GM18511 (cell line): ENCODE measurements at regions not wholly inside any gene's neighbourhood (a gene's known extent, or its start where the extent isn't known, plus 50 kb on each side); places are given as distances from the start of the nearest gene placed in this dataset.

ENCODE experiments used
- ATAC-seq: cut with Tn5 transposase; IDR thresholded peaks from one replicate; pipeline ENCODE4 v1.9.1; 2021; ENCODE audit warnings: mild to moderate bottlenecking, moderate library complexity; ENCODE audit not compliant: unreplicated experiment

DNA sequence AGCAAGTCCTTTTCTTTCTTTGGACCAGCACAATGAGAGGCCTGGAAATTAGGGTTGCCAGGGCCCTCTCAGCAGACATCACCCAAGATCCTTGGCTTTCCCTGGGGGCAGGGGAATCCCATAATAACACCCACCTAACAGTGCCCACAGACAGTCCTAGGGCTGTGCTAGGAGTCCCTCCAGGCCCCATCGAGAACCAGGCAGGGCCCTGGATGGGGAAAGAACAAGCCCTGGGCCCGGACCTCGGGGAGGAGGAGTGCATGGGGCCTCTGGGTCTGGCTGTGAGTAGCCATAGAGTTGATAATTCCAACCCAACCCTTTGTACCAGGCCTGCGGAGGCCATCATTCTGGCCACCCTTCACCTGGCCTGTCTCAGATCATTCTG lies 201.2 kb upstream of the ZMIZ1 start:
- no peak for ATAC-seq

DNA sequence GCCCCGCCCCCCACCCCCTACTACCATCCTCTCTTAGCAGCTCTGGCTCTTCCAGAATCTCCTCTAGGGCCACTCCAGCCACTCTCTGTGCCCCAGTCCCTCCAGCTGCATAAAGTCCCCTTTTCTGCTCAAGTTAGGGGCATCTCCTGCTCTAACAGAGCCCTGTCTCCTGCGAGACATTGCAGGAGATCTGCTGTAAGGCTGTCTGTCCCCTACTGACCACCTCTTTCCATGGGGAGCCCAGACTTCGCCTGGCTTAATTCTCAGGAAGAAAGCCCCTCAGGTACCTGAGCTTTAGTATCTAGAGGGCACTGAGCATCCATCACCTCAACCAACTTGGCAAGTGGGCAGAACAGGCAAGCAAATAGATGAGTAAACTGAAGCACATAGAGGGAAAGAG lies 200.7 kb upstream of the ZMIZ1 start:
- ATAC-seq = no peak

DNA sequence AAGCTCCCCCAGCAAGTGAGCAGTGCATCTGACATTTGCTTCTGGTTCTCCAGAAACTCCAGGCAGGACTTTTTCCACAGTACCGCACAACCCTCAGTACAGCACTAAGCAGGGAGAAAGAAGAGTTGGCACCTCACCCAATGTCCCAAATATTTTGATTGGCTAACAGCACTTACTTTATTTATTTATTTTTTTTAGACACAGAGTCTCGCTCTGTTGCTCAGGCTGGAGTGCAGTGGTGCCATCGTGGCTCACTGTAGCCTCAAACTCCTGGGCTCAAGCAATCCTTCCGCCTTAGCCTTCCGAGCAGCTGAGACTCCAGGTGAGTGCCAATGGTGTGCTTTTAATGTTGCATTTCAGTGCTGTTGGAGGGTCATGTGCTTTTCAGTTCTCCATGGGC lies 200.3 kb upstream of the ZMIZ1 start:
- no peak for ATAC-seq

DNA sequence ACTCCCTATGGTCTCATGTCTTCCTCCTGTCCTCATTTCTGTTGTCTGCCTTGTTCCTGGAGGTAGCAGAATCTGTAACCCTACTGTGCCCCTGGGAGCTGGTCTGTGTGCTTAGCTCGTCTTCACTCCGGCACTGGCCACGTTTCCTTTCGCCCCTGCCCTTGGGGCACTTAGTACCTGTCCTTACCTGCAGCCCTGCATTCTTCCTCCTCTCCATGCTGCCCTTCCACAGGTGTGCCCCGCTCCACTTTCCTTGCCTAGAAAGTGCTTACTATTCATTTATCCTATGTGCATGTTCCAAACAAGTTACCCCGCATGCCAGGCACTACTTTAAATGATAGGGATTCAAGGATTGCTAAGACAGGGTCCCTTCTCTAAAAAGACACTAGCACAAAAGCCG lies 199.9 kb upstream of the ZMIZ1 start:
- no peak for ATAC-seq

- ATAC-seq = no peak
Measured at GRCh38 chr10:78869508-78870454, 199.0 kb upstream of the ZMIZ1 start.

- no peak for ATAC-seq
Measured at GRCh38 chr10:78870458-78870857, 198.3 kb upstream of the ZMIZ1 start.

DNA sequence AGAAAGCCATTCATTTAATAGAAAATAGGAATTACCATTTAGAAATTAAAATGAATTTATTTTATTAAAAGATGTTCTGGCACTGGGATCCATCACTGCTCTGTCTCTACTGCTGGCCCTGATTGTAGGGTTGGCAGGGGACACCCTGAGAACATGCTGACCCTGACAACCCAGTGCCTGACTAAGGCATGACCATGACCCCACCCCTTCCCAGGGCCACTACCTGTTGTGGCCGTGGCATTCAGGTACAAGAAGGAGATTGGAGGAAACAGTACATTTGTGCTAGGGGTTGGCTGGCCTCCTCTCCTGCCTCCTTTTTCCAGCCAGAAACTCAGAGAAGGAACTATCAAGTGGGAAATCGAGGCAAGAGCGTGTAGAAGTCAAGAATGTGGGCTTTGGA lies 197.0 kb upstream of the ZMIZ1 start:
- ATAC-seq = no peak

DNA sequence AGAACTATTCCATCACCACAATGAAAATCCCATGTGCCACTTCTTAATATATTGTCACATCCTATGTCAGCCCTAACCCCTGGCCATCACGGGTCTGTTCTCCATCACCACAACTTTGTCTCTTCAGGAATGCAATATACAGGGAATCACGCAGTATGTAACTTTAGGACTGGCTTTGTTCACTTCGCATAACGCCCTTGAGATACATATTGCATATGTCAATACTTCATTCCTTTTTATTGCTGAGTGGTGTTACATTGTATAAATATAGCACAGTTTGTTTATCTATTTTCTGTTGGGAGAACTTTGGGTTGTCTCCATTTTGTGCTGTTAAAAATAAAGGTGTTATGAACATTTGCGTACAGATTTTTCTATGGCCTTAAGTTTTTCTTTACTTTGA lies 195.4 kb upstream of the ZMIZ1 start:
- no peak for ATAC-seq

DNA sequence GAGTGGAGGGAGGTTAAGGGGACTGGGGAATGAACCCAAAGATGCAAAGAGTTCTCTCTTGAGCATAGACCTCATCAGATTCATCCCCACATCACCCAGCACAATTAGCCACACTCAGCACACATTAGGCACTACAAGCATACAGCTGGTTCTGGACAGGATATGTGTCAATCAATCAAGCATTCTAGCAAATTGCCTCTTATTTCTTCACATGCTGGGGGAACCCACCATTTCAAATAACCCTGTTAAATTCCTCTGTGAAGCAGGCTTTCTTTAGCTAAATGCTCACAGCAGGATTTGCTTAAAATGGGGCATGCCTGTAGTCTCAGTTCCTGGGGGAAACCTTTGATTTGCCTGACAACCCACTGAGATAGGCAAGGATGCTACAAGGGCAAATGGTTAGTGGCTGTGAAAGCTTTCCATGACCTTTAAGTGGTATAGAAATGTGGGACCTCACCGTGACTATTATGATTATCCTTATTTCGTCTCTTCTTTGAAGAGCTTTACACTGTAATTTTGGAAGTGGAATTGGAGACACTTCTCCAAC lies 193.4 kb upstream of the ZMIZ1 start:
- ATAC-seq = no peak

DNA sequence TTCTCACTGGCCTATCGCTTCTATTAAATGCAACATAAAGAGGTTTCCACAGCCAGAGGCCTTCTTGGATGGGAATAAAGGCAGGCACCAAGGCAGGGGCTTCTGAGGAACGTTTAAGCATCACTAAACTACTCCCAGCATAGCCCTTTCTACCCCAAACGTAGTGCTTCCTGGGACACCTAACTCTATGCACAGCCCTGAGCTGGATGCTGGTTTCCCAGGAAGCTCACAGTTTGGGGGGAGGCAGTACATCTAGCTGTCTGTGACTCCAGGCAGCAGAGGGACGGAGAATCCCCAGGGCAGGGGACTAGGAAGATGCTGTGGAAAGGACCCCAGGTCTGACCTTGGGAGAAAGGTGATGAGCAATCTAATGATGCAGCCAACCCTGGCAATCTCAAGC lies 192.8 kb upstream of the ZMIZ1 start:
- ATAC-seq = no peak

- ATAC-seq = no peak
Measured at GRCh38 chr10:78876449-78876848, 192.3 kb upstream of the ZMIZ1 start.

GRCh38 chr10:78879621-78880020 lies 189.1 kb upstream of the ZMIZ1 start:
- no peak for ATAC-seq

- no peak for ATAC-seq
Measured at GRCh38 chr10:78886129-78886528, 182.6 kb upstream of the ZMIZ1 start.

GRCh38 chr10:78889536-78890063 lies 179.2 kb upstream of the ZMIZ1 start:
- no peak for ATAC-seq

DNA sequence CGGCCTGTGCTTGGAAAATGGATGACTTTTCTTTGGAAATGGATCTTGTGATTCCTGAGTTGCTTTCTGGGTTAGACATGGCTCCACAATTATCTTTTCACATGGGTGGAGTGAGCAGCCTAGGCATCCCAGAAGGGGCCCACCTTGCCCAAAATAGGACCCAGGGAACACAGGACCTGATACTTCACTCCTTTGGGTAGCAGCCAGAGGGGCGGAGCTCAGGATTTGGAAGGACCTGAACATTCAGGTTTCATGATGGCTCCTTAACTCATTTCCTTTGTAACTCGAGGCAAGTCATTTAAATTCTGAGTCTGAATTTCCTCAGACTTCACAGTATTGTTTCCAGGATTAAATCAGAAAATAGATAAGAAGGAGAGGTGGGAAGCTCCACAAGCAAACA lies 178.3 kb upstream of the ZMIZ1 start:
- ATAC-seq = no peak

DNA sequence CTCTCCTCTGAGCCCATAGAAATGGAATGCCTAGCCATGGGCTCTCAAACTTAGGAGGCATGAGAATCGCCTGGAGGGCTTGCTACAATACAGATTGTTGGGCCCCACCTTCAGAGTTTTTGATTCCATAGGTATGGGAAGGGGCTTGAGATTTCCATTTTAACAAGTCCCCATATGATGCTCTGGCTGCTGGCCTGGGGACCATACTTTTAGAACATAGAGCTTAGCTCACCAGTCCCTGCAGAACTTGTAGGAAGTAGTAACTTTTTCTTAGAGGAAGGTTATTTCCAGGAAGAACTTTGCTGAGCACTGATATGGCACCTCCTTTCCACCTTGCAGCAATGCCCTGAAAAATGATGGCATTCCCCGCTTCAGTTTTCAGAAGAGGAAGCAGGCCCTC lies 177.0 kb upstream of the ZMIZ1 start:
- ATAC-seq = no peak

DNA sequence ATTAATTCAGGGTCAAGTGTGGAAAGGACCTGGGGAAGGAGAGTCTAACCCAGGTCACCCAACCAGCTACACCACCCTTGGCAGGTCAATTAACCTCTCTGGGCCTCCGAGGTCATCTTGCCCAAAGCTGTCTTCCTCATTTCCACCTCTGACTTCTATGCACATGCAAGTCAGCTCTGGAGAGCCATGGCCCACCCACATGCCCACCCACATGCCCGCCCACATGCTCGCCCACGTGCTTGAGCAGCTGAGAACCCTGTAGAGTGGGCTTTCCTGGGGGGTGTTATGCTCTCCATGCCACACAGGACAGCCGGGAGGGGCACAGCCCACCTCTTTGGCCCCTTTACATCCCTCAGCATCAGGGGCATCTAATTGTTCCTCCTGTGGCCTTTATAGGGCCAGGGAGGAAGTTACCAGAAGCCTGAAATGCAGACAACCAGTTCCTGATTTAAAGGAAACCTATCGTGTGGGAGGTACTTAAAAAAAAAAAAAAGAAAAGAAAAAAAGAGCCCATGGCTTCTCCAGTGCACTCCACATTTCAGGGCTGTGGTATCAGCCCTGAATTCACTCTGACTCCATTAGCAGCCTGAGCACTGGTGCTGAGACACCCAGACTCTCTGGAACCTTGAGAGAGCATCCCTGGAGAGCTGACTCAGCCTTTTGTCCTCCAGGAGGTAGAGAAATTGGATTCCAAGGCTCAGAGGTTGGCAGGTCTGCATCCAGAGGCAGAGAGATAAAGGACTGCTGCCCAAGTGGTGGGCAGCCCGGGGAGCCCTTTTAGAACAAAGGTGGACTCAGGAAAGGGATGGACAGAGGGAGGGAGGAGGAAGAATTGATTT lies 176.2 kb upstream of the ZMIZ1 start:
- ATAC-seq = no peak

GRCh38 chr10:78893217-78893616 lies 175.5 kb upstream of the ZMIZ1 start:
- no peak for ATAC-seq

- ATAC-seq = no peak
Measured at GRCh38 chr10:78894089-78894840, 174.5 kb upstream of the ZMIZ1 start.

DNA sequence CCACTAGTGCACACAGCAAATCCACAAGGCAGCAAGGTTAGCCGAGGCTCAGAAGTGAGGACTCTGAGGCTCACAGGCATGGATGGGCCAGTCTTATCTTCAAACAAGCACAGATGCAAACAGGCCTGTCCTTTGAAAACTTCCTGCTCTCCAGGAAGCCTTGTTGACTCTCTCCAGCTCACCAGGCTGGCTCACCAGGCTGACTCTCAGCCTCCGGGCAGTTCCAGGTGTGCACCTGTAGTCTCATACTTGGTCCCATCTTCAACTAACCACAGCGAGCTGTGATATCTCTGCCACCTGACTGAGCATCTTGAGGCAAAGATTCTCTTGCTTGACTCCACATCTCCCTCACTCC lies 173.9 kb upstream of the ZMIZ1 start:
- no peak for ATAC-seq

- ATAC-seq = no peak
Measured at GRCh38 chr10:78895469-78895868, 173.3 kb upstream of the ZMIZ1 start.
